ENCODE measurements at regions not wholly inside any gene's neighbourhood (a gene's known extent, or its start where the extent isn't known, plus 50 kb on each side); places are given as distances from the start of the nearest gene placed in this dataset.

- Histone ChIP-seq H3K27ac (ENCODE audit: low read length) (no peak overlapping the region), H3K27me3 (ENCODE audit: insufficient read depth, low read length, poor library complexity) (no peaks in the 10 kb centered on the region), H3K79me2 (ENCODE audit: insufficient read depth, low read length) (no peaks in the 10 kb centered on the region), H3K9me3 (ENCODE audit: insufficient read depth, low read length, severe bottlenecking) (no peaks in the 10 kb centered on the region), H3K4me3 (ENCODE audit: low read depth in 1 of 2, low read length in 2 of 2) (no peak overlapping the region), H2AFZ (ENCODE audit: low read depth, low read length) (no peak overlapping the region), H3K4me1 (ENCODE audit: insufficient read depth, low read length) (no peaks in the 10 kb centered on the region), H4K20me1 (ENCODE audit: insufficient read depth, low read length) (no peaks in the 10 kb centered on the region), H3K4me2 (ENCODE audit: insufficient read depth, low read length) (no peak overlapping the region), H3K9ac (ENCODE audit: low read depth, low read length) (no peak overlapping the region), H3K36me3 (ENCODE audit: insufficient read depth, low read length) (no peaks in the 10 kb centered on the region)
- ATAC-seq (ENCODE audit: insufficient read depth, low read depth) = no peak
- no peak for DNase-seq
- TF ChIP-seq CTCF (IDR thresholded peaks at IDR 0.05; ENCODE audit: borderline replicate concordance, extremely low read depth, low read length, poor library complexity, severe bottlenecking) = no peak
- no peak for TF ChIP-seq EZH2 (IDR thresholded peaks at IDR 0.05; ENCODE audit: borderline replicate concordance, low read depth, low read length, severe bottlenecking)
These were observed 412.7 kb upstream of the ROBO2 start for GRCh38 chr3:76627236-76627635.

GRCh38 chr3:76631251-76631650 lies 408.6 kb upstream of the ROBO2 start:
- H3K79me2 ChIP-seq (ENCODE audit: insufficient read depth, low read length) = no peaks in the 10 kb centered on the region
- no peak overlapping the region for H3K9ac ChIP-seq (ENCODE audit: low read depth, low read length)
- no peaks in the 10 kb centered on the region for H3K36me3 ChIP-seq (ENCODE audit: insufficient read depth, low read length)
- no peak for DNase-seq
- TF ChIP-seq EZH2 (IDR thresholded peaks at IDR 0.05; ENCODE audit: borderline replicate concordance, low read depth, low read length, severe bottlenecking) = no peak
- no peak for TF ChIP-seq CTCF (IDR thresholded peaks at IDR 0.05; ENCODE audit: borderline replicate concordance, extremely low read depth, low read length, poor library complexity, severe bottlenecking)
- H4K20me1 ChIP-seq (ENCODE audit: insufficient read depth, low read length) = no peaks in the 10 kb centered on the region
- no peaks in the 10 kb centered on the region for H3K9me3 ChIP-seq (ENCODE audit: insufficient read depth, low read length, severe bottlenecking)
- H2AFZ ChIP-seq (ENCODE audit: low read depth, low read length) = no peak overlapping the region
- no peaks in the 10 kb centered on the region for H3K27me3 ChIP-seq (ENCODE audit: insufficient read depth, low read length, poor library complexity)
- no peak overlapping the region for H3K27ac ChIP-seq (ENCODE audit: low read length)
- H3K4me2 ChIP-seq (ENCODE audit: insufficient read depth, low read length) = no peak overlapping the region
- H3K4me3 ChIP-seq (ENCODE audit: low read depth in 1 of 2, low read length in 2 of 2) = no peak overlapping the region
- H3K4me1 ChIP-seq (ENCODE audit: insufficient read depth, low read length) = no peaks in the 10 kb centered on the region
- ATAC-seq (ENCODE audit: insufficient read depth, low read depth) = no peak

DNA sequence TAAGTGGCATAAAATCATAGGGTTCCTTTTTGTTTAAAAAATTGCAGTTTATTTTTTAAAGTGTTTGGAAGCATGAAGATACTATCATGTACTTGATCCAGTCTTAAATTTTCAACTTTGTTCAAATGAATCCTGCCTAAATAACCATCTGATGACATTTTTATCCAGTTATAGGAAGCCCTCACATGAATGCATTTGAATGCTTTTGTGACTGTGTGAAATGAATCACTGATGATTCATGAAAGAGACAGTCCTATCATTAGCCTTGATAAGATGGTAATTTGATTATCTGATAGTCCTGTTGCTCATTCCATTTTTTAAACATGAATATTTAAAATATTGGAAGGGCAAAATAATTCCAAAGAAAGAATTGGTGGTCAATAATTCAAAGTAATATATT lies 401.9 kb upstream of the ROBO2 start:
- TF ChIP-seq CTCF (IDR thresholded peaks at IDR 0.05; ENCODE audit: borderline replicate concordance, extremely low read depth, low read length, poor library complexity, severe bottlenecking) = no peak
- TF ChIP-seq EZH2 (IDR thresholded peaks at IDR 0.05; ENCODE audit: borderline replicate concordance, low read depth, low read length, severe bottlenecking) = no peak
- no peak overlapping the region for H3K27ac ChIP-seq (ENCODE audit: low read length)
- H3K9ac ChIP-seq (ENCODE audit: low read depth, low read length) = no peak overlapping the region
- no peaks in the 10 kb centered on the region for H3K9me3 ChIP-seq (ENCODE audit: insufficient read depth, low read length, severe bottlenecking)
- H3K4me2 ChIP-seq (ENCODE audit: insufficient read depth, low read length) = no peak overlapping the region
- no peaks in the 10 kb centered on the region for H3K36me3 ChIP-seq (ENCODE audit: insufficient read depth, low read length)
- no peaks in the 10 kb centered on the region for H3K79me2 ChIP-seq (ENCODE audit: insufficient read depth, low read length)
- H2AFZ ChIP-seq (ENCODE audit: low read depth, low read length) = no peak overlapping the region
- DNase-seq (no peak), ATAC-seq (ENCODE audit: insufficient read depth, low read depth) (no peak)
- no peaks in the 10 kb centered on the region for H3K27me3 ChIP-seq (ENCODE audit: insufficient read depth, low read length, poor library complexity)
- H3K4me3 ChIP-seq (ENCODE audit: low read depth in 1 of 2, low read length in 2 of 2) = no peak overlapping the region
- no peaks in the 10 kb centered on the region for H4K20me1 ChIP-seq (ENCODE audit: insufficient read depth, low read length)
- H3K4me1 ChIP-seq (ENCODE audit: insufficient read depth, low read length) = no peaks in the 10 kb centered on the region

Data from DND-41 (cell line).